Stimulated activated CD4-positive, alpha-beta T cell treated with anti-CD3 and anti-CD28 coated beads, Interleukin-4, amount 100 ng/mL, for 24 hours (primary cell): ENCODE measurements at regions not wholly inside any gene's neighbourhood (a gene's known extent, or its start where the extent isn't known, plus 50 kb on each side); places are given as distances from the start of the nearest gene placed in this dataset.

Experiments used
- DNase-seq: peaks from one replicate; pipeline ENCODE4 v3.0.0-alpha.2; 2020

DNA sequence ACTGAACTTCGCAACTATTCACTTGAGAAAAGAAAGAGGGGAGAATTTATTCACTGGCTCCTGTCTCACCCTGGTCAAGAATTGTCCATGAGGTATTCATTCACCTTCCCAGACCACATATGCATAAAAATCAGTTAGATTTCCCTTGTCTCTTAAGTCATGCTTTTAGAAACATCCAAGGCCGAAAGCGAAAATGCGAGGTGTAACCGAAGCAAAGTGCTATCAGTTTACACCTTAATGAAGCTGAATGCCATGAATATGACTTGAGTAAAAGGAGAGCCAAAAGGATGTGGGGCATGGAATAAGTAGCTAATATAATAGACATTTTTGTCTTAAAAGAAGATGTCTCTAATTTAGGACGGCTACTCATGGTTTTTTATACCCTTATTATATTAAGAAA lies 965.6 kb upstream of the CHORDC1 start:
- DNase-seq: no peak

DNA sequence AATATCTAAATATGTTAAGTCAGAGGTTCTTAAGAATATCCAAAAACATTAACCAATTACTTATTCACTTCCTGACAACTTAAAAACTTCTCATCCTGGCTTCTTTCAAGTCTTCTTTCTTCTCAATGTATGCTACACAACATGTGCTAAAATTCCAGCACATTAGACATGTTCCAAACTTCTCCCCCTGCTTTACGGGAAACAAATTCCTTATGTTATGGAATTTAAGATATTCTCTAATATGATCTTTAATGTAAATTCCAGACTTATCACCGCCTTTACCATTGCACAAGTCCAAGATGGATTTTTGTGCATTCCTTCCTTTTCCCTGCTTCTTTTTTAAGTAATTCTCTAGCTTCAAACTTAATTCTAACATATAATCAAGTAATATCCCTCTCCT lies 964.5 kb upstream of the CHORDC1 start:
- DNase-seq: no peak

DNA sequence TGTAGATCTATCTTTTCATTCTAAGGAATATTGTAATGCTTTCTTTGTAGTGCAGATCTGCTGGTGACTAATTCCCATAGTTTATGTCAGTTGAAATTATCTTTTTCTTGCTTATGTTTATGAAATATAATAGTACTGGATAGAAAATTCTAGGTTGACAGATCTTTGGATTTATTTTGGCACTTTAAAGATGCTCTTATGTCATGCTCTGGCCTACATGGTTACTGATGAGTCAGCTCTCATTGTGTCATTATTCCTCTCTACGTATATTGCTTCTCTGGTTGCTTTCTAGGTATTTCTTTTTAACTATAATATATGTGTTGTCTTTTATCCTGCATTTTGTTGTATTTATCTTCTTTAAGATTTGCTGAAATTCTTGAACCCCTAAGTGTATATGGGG lies 955.5 kb upstream of the CHORDC1 start:
- no peak for DNase-seq

DNA sequence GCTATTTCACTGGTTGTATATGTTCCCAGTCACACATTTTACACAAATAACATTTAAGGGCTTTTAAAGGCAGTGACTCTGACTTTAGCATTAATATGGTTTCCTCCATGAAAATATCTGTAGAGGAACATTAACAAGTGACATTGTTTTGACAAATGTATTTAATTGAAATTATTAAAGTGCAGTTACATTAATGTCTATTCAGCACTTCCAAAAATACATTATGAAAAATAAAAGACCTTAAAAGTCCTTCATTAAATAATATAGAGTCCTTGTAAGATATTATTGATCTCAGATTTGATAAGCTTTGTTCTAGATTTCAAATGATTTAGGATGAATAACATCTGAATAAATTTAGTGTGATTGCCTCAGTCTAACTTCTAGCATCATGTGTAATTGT lies 951.9 kb upstream of the CHORDC1 start:
- DNase-seq: no peak

DNA sequence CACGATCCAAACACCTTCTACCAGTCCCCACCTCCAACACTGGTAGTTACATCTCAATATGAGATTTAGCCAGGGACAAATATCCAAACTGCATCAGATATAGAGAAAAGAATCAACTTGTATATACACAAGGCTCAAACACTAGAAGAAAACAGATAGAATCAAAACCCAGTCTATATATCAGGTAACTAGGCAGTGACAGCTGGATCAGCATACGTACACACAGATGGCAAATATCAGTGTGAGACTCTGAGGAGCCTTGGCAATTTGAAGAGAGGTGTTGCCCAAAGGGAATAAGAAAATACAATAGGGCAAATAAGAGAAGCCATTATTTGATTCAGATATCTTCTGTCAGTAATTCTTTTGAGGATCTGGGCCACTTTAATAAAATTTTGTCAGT lies 951.3 kb upstream of the CHORDC1 start:
- no peak for DNase-seq

DNA sequence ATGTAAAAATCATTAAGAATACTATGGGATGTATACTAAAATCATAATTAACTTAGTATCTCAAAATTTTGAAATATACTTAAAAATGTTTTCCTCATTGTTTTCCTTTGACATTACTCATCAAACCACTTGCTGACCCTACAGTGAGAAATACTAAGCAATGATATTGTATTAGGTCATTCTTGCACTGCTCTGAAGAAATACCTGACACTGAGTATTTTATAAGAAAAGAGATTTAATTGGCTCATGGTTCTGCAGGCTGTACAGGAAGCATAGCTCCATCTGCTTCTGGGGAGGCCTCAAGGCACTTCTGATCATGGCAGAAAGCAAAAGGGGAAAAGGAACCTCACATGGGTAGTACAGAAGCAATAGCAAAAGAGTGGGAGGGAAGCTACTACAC lies 950.9 kb upstream of the CHORDC1 start:
- no peak for DNase-seq

DNA sequence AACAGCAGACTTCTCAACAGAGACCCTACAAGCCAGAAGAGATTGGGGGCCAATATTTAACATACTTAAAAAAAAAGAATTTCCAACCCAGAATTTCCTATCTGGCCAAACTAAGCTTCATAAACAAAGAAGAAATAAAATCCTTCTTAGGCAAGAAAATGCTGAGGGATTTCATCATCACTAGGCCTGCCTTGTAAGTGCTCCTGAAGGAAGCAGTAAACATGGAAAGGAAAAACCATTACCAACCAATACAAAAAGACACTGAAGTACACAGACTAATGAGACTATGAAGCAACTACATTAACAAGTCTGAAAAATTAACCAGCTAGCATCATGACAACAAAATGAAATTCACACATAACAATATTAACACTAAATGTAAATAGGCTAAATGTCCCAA lies 947.9 kb upstream of the CHORDC1 start:
- DNase-seq: no peak

DNA sequence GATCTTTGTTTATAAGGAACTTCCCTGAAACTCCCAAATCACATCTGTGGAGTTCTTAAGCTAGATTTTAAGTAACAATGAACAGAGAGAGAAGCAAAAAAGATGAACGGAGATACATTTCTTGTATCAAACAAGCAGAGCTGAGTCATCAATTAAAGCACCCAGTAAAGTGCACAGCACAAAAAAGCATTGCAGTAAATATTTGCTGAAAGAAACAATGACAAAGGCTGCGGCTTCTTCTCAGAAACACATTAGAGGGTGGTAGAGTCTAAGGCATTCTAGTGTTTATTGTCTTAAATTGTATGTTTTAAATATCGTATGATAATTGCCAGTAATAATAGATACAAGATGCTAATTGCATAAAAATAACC lies 941.6 kb upstream of the CHORDC1 start:
- DNase-seq: no peak

DNA sequence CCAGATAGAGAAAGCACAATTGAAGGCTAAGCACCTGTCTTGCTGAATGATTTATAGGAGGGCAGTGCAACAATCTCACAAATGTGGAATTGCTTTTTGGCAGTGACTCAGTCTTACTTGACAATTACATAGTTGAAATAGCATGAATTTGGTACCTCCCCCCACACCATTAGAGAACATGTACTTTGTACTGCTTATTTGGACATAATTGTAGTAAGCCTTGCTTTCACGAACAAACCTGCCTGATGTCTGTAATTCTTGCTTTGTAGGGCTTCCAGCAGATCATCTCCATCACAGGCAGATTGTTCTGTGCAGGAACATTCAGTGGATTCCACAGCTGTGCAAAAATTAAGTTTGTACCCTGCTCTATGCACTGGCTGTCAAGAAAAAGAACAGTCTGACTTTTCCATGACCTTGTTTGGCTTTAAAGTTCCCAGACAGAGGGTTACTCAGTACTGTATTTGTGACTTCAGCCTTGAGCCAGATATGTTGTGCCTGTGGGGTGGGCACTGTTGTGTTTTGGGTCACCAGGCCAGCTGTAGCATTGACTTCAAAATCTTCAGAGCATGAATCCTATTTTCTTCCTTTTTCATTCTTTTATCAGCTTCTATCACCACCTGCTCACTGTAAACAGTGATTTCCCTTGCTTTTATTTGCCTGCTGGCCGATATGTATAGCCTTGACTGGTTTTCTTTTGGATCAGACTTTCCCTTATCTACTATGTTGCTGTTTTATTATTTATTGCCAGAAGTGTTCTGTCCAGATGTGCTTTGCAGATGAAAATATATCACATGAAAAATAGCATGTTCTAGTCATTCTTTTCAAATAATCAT lies 941.0 kb upstream of the CHORDC1 start:
- no peak for DNase-seq

DNA sequence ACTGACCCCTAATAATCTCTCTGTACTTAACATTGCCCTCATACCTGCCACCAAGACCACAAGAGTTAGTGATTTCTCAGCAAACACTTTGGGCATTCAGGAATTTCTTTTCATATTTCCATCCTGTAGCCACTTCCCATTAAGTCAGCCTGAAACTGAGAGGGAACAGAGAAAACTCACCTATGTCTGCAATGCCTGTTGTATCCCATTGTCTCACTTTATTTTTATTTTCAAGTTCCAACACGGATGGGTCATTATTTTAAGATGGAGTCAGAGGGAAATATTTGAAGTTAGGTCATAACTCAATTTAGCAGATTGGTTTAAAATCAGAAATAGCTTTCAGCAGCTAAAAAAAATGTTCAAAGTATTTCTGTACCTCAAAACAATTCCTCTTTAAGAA lies 937.8 kb upstream of the CHORDC1 start:
- no peak for DNase-seq

DNA sequence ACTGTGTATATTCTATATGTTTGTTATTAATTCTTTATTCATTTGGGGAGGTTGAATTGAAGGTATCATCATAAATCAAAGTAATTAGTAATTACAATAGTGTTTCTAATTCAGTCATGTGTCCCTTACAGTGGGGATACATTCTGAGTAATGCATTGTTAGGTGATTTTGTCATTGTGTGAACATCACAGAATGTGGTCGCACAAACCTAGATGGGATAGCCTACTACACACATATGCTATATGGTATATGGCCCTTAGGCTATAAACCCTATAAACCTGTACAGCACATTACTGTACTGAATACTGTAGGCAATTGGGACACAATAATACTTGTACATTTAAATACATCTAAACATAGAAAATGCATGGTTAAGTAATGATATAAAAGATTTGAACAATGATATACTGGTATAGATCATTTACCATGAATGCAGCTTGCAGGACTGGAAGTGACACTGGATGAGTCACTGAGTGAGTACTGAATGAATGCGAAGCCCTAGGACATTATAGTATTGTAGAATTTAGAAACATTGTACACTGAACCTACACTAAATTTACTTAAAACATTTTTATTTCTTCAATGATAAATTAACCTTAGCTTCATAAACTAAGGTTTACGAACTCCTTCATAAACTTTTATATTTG lies 936.2 kb upstream of the CHORDC1 start:
- DNase-seq: no peak

DNA sequence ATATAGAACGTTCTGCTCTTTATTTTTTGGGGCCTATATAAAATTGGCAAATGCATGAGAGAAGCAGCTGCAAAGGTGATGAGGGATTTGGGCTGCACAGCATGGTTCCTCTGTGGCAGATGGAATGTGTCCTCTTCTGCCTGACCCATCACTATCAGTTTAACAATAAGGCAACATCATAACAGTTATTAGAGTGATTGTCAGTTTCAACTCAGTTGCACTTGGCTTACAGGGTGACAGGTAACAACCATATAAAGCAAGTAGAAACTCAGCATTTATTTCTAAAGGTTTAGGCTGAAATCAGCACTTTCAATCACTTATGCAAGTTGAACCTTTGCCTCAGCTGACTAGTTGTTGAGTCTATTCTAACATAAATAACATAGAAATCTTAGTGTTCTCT lies 935.4 kb upstream of the CHORDC1 start:
- no peak for DNase-seq

DNA sequence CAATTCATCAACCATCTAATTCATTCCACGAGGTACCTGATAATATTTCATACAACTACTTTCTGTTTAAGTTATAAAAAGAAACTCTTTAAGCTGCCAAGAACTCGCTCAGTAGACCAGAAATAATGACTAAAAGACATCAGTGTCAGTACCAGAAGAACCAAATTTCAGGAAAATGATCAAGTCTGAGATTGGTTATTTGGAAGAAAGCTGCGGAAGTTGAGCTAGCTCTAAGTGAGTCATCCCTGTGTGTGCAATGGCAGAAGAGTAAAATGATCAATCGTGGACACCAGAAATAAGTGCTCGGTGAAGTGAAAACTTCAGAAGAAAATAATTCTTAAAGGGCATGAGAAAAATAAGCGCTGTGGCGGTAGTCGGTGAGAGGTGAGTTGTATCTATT lies 933.2 kb upstream of the CHORDC1 start:
- no peak for DNase-seq

DNA sequence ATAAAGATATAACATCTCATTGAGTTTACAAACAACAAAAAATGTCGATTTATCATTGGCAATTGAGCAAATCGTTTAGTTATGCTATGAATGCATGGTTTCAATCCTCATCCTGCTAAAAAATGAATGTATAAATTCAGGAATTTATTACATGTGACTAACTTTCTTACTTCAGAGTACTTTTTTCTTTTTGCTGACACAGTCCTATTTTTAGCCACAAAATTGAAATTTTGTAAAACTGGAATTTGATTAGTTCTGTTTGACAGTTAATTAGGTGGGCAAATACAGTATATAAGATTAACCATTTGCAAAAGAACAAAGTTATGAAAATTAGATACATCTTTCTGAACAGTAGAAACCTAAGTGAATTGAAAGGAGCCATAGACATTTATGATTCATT lies 925.0 kb upstream of the CHORDC1 start:
- no peak for DNase-seq

DNA sequence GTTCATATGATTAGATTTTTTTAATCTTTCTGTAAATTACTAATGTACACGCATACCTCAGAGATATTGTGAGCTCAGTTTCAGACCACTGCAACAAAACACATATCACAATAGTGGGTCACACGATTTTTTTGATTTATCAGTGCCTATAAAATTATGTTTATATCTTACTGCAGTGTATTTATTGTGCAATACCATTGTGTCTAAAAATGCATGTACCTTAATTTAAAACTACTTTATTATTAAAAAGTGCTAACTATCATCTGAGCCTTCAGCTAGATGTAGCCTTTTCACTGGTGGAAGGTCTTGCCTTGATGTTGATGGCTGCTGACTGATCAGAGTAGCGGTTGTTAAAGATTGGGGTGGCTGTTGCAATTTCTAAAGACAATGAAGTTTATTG lies 918.8 kb upstream of the CHORDC1 start:
- no peak for DNase-seq

DNA sequence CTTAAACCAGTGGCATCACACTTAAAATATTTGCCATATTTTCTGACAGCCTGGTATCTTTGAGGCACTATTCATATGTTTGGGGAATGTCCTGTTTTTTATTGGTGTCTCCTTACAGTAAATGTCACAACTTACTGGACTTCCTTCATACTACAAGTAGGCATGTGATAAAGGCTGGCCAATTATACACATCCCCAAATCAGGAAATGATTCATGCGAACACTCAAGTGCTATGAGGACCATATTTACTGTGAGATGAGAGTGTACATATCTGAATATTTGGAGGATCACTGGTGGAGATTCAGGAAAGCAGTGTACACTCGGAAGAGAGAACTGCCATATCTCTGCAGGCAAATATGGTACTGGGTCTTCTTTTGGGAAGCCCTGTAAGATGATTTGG lies 913.8 kb upstream of the CHORDC1 start:
- no peak for DNase-seq

DNA sequence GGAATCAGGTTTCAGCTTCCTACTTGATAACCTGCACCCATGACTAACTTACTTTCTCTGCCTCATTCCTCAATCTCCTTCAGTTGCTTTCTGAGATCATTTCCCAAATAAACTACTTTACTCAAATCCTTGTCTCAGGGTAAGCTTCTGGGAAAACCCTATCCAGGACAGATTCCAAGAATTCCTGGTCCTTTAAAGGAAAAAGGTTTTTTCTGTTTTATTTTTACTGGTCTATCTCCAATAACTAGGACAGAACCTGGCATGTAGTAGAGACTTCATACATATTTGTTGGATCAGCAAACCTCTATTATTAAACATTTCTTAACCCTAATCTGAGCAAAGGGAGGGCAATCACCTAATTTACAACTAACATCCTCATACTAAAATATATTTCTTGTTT lies 910.5 kb upstream of the CHORDC1 start:
- no peak for DNase-seq

DNA sequence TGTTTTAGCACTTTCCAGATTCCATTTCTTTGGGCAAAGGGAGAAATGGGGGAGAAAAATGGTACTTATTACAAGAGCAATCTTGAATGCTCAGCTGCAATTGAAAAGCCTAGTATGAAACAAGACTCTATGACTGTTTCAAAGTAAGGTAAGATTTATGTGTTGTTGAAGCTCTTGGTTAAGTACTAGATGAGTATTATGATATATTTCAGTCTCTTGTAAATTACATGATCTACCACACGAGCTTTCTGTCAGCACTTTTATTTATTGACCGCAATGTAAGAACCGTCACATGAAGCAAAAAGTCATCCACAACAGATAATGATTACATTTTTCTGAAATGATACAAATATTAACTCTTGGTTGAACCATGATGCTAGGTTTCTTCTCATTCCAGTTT lies 906.7 kb upstream of the CHORDC1 start:
- no peak for DNase-seq

DNA sequence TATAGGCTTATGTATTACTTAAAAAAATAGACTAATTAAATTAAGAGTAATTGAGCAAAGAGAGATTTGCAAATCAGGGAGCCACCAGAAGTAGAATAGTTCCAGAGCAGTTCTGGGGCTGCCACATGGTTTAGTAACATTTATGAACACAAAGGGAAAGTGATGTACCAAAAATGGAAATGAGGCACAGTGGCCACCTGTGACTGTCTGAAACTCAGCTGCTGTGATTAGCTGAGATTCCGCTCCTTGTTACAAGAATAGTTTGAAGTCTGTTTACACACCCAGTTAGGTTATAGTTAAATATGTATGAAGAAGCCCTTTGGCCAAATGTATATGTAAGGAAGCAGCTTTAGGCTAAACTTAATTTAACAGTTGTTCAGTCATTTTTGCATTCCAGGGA lies 901.5 kb upstream of the CHORDC1 start:
- no peak for DNase-seq

DNA sequence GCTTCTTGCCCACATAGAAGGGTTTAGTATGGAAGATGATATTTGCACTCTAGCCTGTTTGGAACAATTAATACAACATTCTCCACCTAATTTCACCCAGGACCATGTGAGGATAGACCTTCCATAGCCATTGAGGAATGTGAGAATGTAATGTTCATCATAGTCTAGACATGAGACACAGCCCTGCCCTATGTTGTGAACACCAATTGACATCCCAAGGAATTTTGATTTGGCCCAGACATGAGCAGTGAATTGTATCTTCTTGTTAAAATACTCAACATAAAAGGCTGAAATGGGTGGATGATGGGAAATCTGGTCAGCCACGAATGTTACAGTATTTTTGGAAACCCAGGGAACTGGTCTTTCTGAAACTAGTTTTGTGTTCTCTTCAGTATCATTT lies 892.3 kb upstream of the CHORDC1 start:
- no peak for DNase-seq

DNA sequence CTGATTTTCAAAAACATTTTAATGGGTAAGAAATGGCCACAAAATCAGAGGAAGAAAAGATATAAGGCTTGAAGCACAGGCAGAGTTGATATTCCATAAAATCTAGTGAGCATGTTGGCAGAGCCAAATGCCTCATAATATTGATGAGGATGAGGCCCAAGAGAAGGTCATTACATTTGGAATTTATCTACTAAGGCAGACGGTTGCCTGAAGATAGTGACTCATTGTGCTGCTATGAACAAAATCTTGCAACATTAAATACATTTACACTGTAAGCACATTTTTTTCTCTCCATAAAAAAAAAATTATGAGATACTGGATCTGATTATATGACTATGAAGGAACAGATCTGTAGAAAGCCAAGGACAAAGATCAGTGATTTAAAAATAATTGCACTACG lies 881.4 kb upstream of the CHORDC1 start:
- DNase-seq: no peak

DNA sequence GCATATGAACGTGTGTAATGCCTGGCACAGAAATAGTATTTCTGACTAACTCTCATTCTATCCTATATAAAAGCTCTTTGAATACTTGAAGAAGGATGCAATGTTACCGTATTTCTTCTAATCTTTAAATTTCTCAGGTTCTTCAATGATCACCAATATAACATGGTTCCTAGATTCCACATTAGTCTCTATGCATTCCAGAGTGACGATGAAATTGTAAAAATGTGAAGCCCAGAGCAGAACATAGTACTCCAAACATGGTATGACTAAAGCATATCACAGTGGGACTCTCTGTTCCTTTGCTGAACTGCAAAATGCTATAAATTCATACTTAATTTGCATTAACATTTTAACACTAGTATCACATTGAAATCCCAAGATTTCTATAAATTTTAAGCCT lies 877.6 kb upstream of the CHORDC1 start:
- no peak for DNase-seq

DNA sequence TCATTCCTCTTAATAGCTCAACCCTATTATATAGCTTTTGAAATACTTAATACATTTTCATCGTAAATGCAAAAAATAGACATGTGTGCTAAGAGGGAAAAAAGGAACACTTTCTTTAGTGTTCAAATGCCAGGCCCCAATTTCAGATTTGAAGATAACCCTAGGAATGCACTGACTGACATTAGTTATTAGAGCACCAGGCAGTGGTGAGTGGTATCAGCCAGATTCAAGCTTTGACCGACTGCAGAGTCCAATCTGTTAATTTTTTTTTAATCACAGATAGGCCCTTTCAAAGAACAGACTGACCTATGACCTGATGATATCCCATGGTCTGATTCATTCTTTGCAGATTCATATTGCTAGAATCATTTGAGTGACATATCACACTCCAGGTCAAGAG lies 874.2 kb upstream of the CHORDC1 start:
- no peak for DNase-seq

DNA sequence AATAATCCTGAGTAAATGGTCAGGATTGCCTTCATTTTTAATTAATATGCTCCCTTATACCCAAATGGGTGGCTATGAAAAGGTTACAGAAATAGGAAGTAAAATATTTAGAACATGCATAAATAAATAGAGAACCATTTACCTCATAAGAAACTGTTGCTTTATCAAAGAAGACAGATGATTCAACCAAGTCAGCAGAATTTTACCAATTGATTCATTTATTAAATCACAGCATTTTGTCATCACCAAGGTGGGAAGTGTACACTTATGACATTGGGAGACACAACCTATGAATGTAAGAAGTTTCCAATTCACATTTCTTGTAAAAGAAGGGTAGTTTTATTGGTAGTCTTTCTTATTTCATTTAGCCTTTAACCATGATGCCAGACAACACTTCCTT lies 870.3 kb upstream of the CHORDC1 start:
- no peak for DNase-seq

DNA sequence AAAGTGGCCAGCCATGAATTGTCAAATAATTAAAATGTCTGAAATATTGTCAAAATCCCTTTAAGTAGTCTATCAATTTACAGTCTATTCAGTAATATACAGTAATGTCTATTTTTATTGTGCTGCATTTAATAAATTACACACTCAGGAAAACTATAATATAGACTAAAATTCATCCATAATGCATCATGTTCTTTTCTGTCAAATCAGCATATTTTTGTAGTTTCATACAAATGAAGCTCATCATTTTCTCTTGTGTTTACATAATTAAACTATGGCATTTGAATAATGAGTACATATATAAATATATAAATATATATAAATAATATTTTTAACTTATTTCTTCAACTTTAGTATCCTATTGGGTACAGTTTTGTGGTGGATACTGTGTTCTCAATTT lies 868.7 kb upstream of the CHORDC1 start:
- no peak for DNase-seq
